HEK293T (cell line): ENCODE measurements at regions not wholly inside any gene's neighbourhood (a gene's known extent, or its start where the extent isn't known, plus 50 kb on each side); places are given as distances from the start of the nearest gene placed in this dataset.

ENCODE experiments used
- ARNT ChIP-seq: fragments of 450-650 bp; IDR thresholded peaks from 2 replicates; pipeline ENCODE4 v1.6.1; 2017; ENCODE audit warnings: mild to moderate bottlenecking
- BHLHE40 ChIP-seq: fragments of 450-650 bp; IDR thresholded peaks from 2 replicates; pipeline ENCODE4 v1.6.1; 2016; ENCODE audit warnings: mild to moderate bottlenecking, moderate library complexity, borderline replicate concordance
- ELF4 ChIP-seq: fragments of 450-650 bp; IDR thresholded peaks from 2 replicates; pipeline ENCODE4 v1.6.1; 2017; ENCODE audit warnings: antibody characterized with exemption
- FOXK2 ChIP-seq: fragments of 450-650 bp; IDR thresholded peaks from 2 replicates; pipeline ENCODE4 v1.6.1; 2016; ENCODE audit warnings: mild to moderate bottlenecking
- FOXM1 ChIP-seq: fragments of 450-650 bp; IDR thresholded peaks from 2 replicates; pipeline ENCODE4 v1.6.1; 2017; ENCODE audit warnings: mild to moderate bottlenecking, borderline replicate concordance
- HDGF ChIP-seq: fragments of 450-650 bp; IDR thresholded peaks from 2 replicates; pipeline ENCODE4 v1.6.1; 2017; ENCODE audit warnings: antibody characterized with exemption, borderline replicate concordance
- LEF1 ChIP-seq: fragments of 450-650 bp; IDR thresholded peaks from 2 replicates; pipeline ENCODE4 v1.6.1; 2017; ENCODE audit warnings: mild to moderate bottlenecking, borderline replicate concordance
- SP1 ChIP-seq: fragments of 450-650 bp; IDR thresholded peaks from 2 replicates; pipeline ENCODE4 v1.6.1; 2017
- SUZ12 ChIP-seq: fragments of 450-650 bp; IDR thresholded peaks from 2 replicates; pipeline ENCODE4 v1.6.1; 2016; ENCODE audit warnings: mild to moderate bottlenecking
- TARDBP ChIP-seq: fragments of 450-650 bp; IDR thresholded peaks from 2 replicates; pipeline ENCODE4 v1.6.1; 2016
- ZNF384 ChIP-seq: fragments of 450-650 bp; IDR thresholded peaks from 2 replicates; pipeline ENCODE4 v1.6.1; 2016

- TF ChIP-seq SUZ12: no peak
- no peak for TF ChIP-seq ZNF384
- TF ChIP-seq ARNT: no peak
- TF ChIP-seq FOXK2: no peak
- no peak for TF ChIP-seq ELF4
- TF ChIP-seq TARDBP: no peak
- no peak for TF ChIP-seq SP1
- no peak for TF ChIP-seq HDGF
- no peak for TF ChIP-seq BHLHE40
- no peak for TF ChIP-seq LEF1
- TF ChIP-seq FOXM1: no peak
Observed at GRCh38 chr6:49097116-49097515, 365.9 kb downstream of the MMUT start.
